Gastroesophageal sphincter (tissue), 4 donors: ENCODE measurements at regions not wholly inside any gene's neighbourhood (a gene's known extent, or its start where the extent isn't known, plus 50 kb on each side); places are given as distances from the start of the nearest gene placed in this dataset.
"Not testable (repeated sequence)": the region's sequence is repeated elsewhere in the genome, so short reads cannot be mapped to it uniquely, and the experiment has no call there.

Source experiments
- ATAC-seq: fragments of 150-250 bp; one replicate; pipeline ENCODE4 v1.9.1; 2016; ENCODE audit warnings: mild to moderate bottlenecking, moderate library complexity
- H3K27ac ChIP-seq, 4 donors: fragments of 200-600 bp; sonication (generic) in 3 of 4; 1 replicate in 3 of 4; 2 replicates in 1 of 4; pipeline ENCODE4 v1.5.1; 2016 to 2019
- H3K27me3 ChIP-seq: fragments of 200-600 bp; sonication (generic); one replicate; pipeline ENCODE4 v1.5.1; 2019
- H3K36me3 ChIP-seq, 2 donors: fragments of 200-600 bp; sonication (generic); one replicate each; pipeline ENCODE4 v1.5.1; 2019; ENCODE audit warnings: control low read depth in 1 of 2
- H3K4me1 ChIP-seq, 3 donors: fragments of 200-600 bp; sonication (generic); 1 replicate in 2 of 3; 2 replicates in 1 of 3; pipeline ENCODE4 v1.5.1; 2016 to 2019; ENCODE audit warnings: control low read depth in 2 of 3
- H3K4me3 ChIP-seq, 2 donors: fragments of 200-600 bp; sonication (generic); one replicate each; pipeline ENCODE4 v1.5.1; 2019; ENCODE audit warnings: mild to moderate bottlenecking in 1 of 2, moderate library complexity in 1 of 2
- H3K9me3 ChIP-seq, 3 donors: fragments of 200-600 bp; sonication (generic); one replicate each; pipeline ENCODE4 v1.5.1; 2017 to 2019; ENCODE audit warnings: control low read depth in 2 of 3
- EP300 ChIP-seq: sonication (generic); formaldehyde crosslinking; IDR thresholded peaks from one replicate; pipeline ENCODE4 v1.6.1; 2017; ENCODE audit warnings: antibody characterized with exemption, mild to moderate bottlenecking
- POLR2A ChIP-seq, 2 donors: fragments of 450-650 bp; IDR thresholded peaks; one replicate each; pipeline ENCODE4 v1.6.1; 2017; ENCODE audit warnings: antibody characterized with exemption in 2 of 2, mild to moderate bottlenecking in 2 of 2, moderate library complexity in 1 of 2
- POLR2AphosphoS5 ChIP-seq: sonication (generic); formaldehyde crosslinking; IDR thresholded peaks from one replicate; pipeline ENCODE4 v1.6.1; 2017; ENCODE audit warnings: antibody characterized with exemption
- WGBS, 2 donors: methylation state at CpG; one replicate each; pipeline ENCODE4 v1.1.5; 2018; ENCODE audit warnings: low coverage in 1 of 2; 5-methylcytosine and 5-hydroxymethylcytosine counted together
- TF ChIP-seq, protein P1 (sequence below), 4 experiments: fragments of 200-600 bp in 2 of 4; fragments of 450-650 bp in 2 of 4; sonication (generic) in 1 of 4; IDR thresholded peaks; one replicate each; pipeline ENCODE4 v1.5.1; 2017 to 2019; ENCODE audit warnings: antibody characterized with exemption in 4 of 4, mild to moderate bottlenecking in 2 of 4, moderate library complexity in 2 of 4

GRCh38 chr9:82135106-82135505 is 146.5 kb downstream of the SPATA31D1 start:
- Histone ChIP-seq H3K4me3 (no peak overlapping the region), H3K36me3 (no peaks in the 10 kb centered on the region), H3K27ac (no peak overlapping the region), H3K27me3 (no peaks in the 10 kb centered on the region), H3K9me3 (no peaks in the 10 kb centered on the region), H3K4me1 (no peaks in the 10 kb centered on the region)
- no peak for TF ChIP-seq EP300
- TF ChIP-seq, protein P1, sequence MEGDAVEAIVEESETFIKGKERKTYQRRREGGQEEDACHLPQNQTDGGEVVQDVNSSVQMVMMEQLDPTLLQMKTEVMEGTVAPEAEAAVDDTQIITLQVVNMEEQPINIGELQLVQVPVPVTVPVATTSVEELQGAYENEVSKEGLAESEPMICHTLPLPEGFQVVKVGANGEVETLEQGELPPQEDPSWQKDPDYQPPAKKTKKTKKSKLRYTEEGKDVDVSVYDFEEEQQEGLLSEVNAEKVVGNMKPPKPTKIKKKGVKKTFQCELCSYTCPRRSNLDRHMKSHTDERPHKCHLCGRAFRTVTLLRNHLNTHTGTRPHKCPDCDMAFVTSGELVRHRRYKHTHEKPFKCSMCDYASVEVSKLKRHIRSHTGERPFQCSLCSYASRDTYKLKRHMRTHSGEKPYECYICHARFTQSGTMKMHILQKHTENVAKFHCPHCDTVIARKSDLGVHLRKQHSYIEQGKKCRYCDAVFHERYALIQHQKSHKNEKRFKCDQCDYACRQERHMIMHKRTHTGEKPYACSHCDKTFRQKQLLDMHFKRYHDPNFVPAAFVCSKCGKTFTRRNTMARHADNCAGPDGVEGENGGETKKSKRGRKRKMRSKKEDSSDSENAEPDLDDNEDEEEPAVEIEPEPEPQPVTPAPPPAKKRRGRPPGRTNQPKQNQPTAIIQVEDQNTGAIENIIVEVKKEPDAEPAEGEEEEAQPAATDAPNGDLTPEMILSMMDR (IDR thresholded peaks at IDR 0.05) = no peak
- no peak for TF ChIP-seq POLR2AphosphoS5
- no peak for TF ChIP-seq POLR2A (IDR thresholded peaks at IDR 0.05)
- ATAC-seq = no peak

DNA sequence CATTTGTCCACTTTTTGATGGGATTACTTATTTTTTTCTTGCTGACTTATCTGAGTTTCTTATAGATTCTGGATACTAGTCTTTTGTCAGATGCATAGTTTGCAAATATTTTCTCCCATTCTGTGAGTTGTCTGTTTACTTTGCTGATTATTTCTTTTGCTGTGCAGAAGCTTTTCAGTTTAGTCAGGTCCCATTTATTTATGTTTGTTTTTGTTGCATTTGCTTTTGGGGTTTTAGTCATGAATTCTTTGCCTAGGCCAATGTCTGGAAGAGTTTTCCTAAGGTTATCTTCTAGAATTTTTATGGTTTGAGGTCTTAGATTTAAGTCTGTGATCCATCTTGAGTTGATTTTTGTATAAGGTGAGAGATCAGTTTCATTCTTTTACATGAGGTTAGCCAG is 149.5 kb downstream of the SPATA31D1 start:
- H3K27me3 ChIP-seq, H3K4me1 ChIP-seq, ATAC-seq, H3K36me3 ChIP-seq, H3K4me3 ChIP-seq, H3K9me3 ChIP-seq, H3K27ac ChIP-seq: not testable (repeated sequence)

GRCh38 chr9:82140471-82140870 is 151.9 kb downstream of the SPATA31D1 start:
- WGBS, 2 donors = 82 to 99% methylated on average over 7 of the region's 7 CpGs
- Histone ChIP-seq H3K27ac (no peak overlapping the region), H3K9me3 (no peaks in the 10 kb centered on the region), H3K27me3 (no peaks in the 10 kb centered on the region), H3K4me3 (no peak overlapping the region), H3K36me3 (no peaks in the 10 kb centered on the region), H3K4me1 (no peaks in the 10 kb centered on the region)
- ATAC-seq = no peak
- no peak for TF ChIP-seq POLR2AphosphoS5
- TF ChIP-seq, protein P1 (IDR thresholded peaks at IDR 0.05) = no peak
- no peak for TF ChIP-seq POLR2A (IDR thresholded peaks at IDR 0.05)
- no peak for TF ChIP-seq EP300

DNA sequence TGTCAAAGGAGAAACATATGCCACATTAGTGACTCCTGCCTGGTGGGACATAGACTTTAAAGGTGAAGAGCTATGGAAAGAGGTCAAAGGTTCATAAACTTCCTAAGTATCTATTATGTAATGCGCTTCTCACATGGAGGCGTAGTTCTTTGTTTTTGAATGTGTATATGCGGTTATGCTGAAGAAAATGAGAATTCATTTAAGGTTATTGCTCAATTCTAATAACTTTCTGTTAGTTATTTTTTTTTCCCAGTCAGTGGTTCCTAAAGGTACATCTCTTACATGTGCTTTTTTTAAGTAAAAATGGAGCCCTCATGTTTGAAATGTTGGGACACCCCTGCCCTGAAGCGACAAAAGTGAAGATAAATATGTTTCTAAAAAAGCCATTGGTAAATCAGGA is 156.2 kb downstream of the SPATA31D1 start:
- Histone ChIP-seq H3K27me3 (no peaks in the 10 kb centered on the region), H3K4me3 (no peak overlapping the region), H3K9me3 (no peaks in the 10 kb centered on the region), H3K27ac (no peak overlapping the region), H3K36me3 (no peaks in the 10 kb centered on the region), H3K4me1 (no peaks in the 10 kb centered on the region)
- no peak for ATAC-seq
- 95 to 96% methylated on average over 4 of the region's 4 CpGs for WGBS, 2 donors
- TF ChIP-seq POLR2A (IDR thresholded peaks at IDR 0.05) = no peak
- no peak for TF ChIP-seq EP300
- TF ChIP-seq, protein P1 (IDR thresholded peaks at IDR 0.05) = no peak
- TF ChIP-seq POLR2AphosphoS5 = no peak

DNA sequence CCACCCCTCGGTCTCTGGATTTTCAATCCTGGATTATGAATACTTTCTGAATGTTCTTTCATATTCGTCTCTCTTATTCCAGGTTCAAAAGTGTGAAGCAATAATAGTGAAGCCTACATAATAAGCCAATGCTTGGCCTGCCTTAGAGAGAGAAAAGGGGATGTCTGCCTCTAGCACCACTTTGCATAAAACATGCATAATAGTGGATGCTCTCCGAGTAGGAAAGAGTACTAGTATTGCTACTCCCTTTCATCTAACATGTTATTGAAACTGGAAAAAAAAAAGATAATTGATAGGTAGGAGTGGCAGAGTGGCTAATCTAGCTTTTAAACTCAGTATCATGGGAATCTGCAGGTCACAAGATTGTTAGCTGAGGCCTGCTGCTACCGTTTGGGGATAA is 158.1 kb downstream of the SPATA31D1 start:
- no peak overlapping the region for H3K4me3 ChIP-seq
- H3K4me1 ChIP-seq = no peaks in the 10 kb centered on the region
- TF ChIP-seq EP300 (no peak), POLR2AphosphoS5 (no peak), POLR2A (IDR thresholded peaks at IDR 0.05) (no peak)
- TF ChIP-seq, protein P1 (IDR thresholded peaks at IDR 0.05) = no peak
- H3K27me3 ChIP-seq = no peaks in the 10 kb centered on the region
- no peaks in the 10 kb centered on the region for H3K36me3 ChIP-seq
- no peaks in the 10 kb centered on the region for H3K9me3 ChIP-seq
- 85 to 88% methylated on average over 4 of the region's 4 CpGs for WGBS, 2 donors
- no peak for ATAC-seq
- H3K27ac ChIP-seq = no peak overlapping the region
